Adrenal gland (tissue), 5 donors: ENCODE measurements at regions not wholly inside any gene's neighbourhood (a gene's known extent, or its start where the extent isn't known, plus 50 kb on each side); places are given as distances from the start of the nearest gene placed in this dataset.

Source experiments
- CTCF ChIP-seq, 6 experiments: fragments of 450-650 bp in 4 of 6; fragments of 200-600 bp in 2 of 6; sonication (generic) in 1 of 6; IDR thresholded peaks; 1 replicate in 5 of 6; 2 replicates in 1 of 6; pipeline versions ENCODE4 v1.5.1 to v1.8.0; 2016 to 2021; ENCODE audit warnings: antibody characterized with exemption in 6 of 6, mild to moderate bottlenecking in 2 of 6, moderate library complexity in 1 of 6
- POLR2A ChIP-seq, 2 donors: fragments of 450-650 bp; IDR thresholded peaks; one replicate each; pipeline ENCODE4 v1.6.1; 2017; ENCODE audit warnings: antibody characterized with exemption in 2 of 2, mild to moderate bottlenecking in 2 of 2, moderate library complexity in 1 of 2
- donor health status: DM: no; HTN: no; CAD: no.

- TF ChIP-seq CTCF (IDR thresholded peaks at IDR 0.05) (no peak), POLR2A (IDR thresholded peaks at IDR 0.05) (no peak)
These were observed 146.2 kb downstream of the PLPP3 start for GRCh38 chr1:56433056-56433577.
